Gastroesophageal sphincter (tissue), 3 donors: ENCODE measurements at regions not wholly inside any gene's neighbourhood (a gene's known extent, or its start where the extent isn't known, plus 50 kb on each side); places are given as distances from the start of the nearest gene placed in this dataset.

Source experiments
- POLR2A ChIP-seq, 2 donors: fragments of 450-650 bp; IDR thresholded peaks; one replicate each; pipeline ENCODE4 v1.6.1; 2017; ENCODE audit warnings: antibody characterized with exemption in 2 of 2, mild to moderate bottlenecking in 2 of 2, moderate library complexity in 1 of 2
- TF ChIP-seq, protein P1 (sequence below), 4 experiments: fragments of 200-600 bp in 2 of 4; fragments of 450-650 bp in 2 of 4; sonication (generic) in 1 of 4; IDR thresholded peaks; one replicate each; pipeline ENCODE4 v1.5.1; 2017 to 2019; ENCODE audit warnings: antibody characterized with exemption in 4 of 4, mild to moderate bottlenecking in 2 of 4, moderate library complexity in 2 of 4

DNA sequence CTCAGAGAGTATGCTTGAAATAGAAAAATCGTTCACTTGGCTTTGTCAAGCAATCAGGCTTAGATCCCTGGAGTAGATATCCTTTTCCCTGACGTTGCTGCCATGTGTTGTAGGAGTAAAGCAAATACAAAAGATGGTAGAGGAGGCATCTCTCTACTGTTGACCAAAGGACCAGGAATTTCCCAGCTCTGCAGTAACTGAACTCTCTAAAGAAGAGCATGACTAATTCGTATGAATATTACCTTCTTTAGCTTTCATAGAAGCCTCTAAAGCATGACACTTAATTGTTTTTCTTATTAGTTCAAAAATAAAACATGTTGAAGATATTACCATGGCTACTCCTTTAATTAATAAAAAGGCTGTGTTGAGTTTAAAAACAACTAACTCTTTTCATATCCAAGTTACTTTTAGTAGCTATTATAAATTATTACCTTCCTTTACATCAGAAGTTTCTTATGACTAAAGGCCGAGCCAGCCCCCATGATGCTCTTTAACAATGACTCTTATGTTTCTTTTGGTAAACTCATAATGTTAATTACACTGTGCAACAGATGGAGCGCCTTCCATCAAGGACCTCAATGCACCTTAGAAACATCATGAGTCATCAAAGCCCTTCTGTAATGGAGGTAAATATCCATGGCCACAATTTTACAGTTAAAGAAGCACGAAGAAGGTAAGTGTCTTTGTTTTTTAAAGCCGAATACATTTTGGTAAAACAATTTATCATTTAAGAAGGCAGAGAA is 352.4 kb downstream of the KLF5 start:
- TF ChIP-seq, protein P1, sequence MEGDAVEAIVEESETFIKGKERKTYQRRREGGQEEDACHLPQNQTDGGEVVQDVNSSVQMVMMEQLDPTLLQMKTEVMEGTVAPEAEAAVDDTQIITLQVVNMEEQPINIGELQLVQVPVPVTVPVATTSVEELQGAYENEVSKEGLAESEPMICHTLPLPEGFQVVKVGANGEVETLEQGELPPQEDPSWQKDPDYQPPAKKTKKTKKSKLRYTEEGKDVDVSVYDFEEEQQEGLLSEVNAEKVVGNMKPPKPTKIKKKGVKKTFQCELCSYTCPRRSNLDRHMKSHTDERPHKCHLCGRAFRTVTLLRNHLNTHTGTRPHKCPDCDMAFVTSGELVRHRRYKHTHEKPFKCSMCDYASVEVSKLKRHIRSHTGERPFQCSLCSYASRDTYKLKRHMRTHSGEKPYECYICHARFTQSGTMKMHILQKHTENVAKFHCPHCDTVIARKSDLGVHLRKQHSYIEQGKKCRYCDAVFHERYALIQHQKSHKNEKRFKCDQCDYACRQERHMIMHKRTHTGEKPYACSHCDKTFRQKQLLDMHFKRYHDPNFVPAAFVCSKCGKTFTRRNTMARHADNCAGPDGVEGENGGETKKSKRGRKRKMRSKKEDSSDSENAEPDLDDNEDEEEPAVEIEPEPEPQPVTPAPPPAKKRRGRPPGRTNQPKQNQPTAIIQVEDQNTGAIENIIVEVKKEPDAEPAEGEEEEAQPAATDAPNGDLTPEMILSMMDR (IDR thresholded peaks at IDR 0.05): no peak
- TF ChIP-seq POLR2A (IDR thresholded peaks at IDR 0.05): no peak
